ENCODE measurements at regions not wholly inside any gene's neighbourhood (a gene's known extent, or its start where the extent isn't known, plus 50 kb on each side); places are given as distances from the start of the nearest gene placed in this dataset.
A peak's percentile ranks its signal among the peaks of the same experiment; 100 is the strongest.

DNA sequence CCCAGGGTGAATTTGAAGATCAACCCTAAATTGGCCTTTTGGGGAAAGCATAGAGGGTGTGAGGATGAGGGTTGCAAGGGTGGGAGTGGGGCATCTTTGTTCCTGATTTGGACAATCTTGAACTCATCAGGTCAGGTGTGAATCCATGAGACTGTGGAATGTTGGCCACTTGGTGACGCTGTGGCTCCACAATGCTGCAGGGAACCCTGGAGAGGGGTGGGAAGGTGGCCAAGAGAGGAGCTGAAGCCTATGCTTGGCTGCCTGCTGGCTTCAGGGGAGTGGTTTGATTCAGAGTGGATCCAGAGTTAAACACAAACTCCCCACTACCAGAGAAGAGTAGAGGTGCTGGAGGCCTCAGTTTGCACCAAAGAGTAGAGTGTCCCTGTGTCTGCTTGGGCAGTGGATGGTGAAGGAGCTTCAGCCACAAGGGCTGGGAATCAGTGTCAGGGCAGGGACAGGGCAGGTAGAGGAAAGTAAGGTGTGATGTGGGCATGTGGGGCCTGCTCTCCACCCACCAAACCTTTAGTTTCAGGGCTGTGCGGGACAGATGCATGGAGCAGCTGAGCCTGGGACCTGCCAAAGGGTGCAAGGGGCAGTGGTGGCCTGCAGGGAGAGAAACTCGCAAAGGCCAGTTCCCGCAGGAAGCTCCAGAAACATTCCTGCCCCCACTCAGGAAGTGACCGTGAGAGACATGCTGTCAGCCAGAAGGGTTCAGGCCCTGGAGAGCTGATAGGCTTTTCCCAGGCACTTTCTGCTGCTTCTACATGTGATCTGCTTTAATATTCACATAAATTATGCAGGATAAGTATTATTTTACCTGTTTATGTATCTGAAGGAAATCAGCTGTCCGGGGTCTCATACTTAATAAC is 81.0 kb upstream of the PRSS58 start:
- DNase-seq (ENCODE audit: low read depth, low spot score), result peak; percentile 66
- no peak overlapping the region for H3K4me3 ChIP-seq (ENCODE audit: low read length)

DNA sequence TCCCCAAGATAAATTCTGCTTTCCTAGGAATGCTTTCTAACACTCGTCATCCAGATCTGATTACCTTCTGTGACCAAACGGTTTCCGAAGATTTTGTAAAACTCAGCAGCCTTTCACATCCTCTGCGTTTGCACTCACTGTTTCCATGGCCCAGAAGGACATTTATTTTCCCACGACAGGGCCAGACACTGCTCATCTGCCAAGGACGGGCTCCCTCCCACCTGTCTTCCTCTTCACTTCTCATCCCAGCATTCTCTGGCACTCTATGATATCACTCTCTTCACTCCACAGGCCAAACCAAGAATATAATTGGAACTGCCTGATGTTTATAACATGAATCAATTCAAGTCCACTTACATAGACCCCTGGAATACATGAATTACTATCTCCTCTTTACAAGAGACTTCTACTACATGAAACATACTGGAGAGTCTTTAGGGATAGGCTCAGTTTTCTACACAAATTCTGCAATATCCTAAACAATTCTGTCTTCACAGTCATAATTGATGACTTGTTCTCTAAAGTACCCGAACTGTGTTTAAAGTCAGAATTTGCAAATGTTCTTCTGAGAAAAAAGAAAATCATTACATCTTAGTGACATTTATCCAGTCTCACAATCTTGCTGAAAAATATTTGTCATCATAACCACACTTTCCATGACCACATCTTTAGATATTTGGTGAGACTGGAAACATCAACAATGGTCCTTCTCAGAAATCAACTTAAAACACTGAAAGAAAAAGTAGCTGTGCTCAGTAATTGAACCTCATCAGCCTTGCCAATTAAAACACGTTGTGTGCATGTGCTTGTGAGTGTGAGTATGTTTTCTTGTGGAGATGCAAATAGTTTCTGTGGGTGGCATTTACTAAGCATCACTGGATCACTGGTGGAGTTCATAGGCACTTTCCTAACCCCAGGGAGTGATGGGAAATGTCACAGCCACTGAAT is 79.5 kb upstream of the PRSS58 start:
- DNase-seq (ENCODE audit: low read depth, low spot score), result no peak
- no peak overlapping the region for H3K4me3 ChIP-seq (ENCODE audit: low read length)

DNA sequence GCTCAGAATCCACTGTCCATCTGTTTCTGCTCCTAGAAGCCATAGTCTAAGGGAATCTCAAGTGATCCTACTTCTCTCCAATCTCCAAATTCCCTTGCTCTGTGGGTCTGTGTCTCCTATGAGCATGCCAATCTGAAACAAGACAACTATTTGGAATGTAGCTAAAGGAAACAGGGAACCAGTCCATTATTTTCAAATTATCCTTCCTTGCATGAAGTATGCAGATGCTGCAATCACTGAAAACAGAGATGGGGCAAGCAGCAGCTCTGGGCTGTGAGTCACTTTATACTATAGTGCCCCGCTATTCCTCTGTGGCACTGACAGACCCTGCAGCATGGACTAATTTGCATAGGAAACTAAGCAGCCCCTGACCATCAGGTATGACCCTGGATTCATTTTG is 76.9 kb upstream of the PRSS58 start:
- H3K4me3 ChIP-seq (ENCODE audit: low read length), result no peak overlapping the region
- no peak for DNase-seq (ENCODE audit: low read depth, low spot score)

DNA sequence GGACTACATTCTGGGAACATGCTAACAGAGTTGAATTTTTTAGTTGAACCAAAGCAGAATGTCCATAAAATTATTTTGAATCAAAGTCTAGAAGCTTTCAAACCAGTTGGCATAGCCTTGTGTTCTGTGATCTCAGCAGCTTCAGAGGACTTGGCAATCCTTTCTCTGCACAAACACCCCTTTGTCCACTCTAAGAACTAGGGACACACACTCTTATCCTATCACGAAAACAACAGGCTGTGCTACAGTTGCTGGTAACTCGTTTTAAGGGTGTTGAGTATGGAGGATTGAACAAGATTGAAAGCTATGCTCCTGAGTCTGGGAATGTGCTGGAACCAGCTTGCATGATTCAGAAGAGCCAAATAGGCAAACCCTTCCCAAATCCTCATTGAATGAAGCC is 76.4 kb upstream of the PRSS58 start:
- H3K4me3 ChIP-seq (ENCODE audit: low read length), result no peak overlapping the region
- no peak for DNase-seq (ENCODE audit: low read depth, low spot score)

DNA sequence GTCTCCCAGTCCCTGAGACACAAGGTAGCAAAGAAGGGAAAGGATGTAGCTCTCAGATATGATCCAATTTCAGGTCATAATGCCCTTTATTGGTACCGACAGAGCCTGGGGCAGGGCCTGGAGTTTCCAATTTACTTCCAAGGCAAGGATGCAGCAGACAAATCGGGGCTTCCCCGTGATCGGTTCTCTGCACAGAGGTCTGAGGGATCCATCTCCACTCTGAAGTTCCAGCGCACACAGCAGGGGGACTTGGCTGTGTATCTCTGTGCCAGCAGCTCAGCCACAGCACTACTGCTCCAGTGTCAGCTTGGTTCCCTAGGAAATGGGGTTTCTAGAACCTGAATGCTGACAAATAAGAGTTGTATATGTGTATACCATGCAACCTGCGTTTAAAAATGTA is 74.6 kb upstream of the PRSS58 start:
- no peak for DNase-seq (ENCODE audit: low read depth, low spot score)
- H3K4me3 ChIP-seq (ENCODE audit: low read length), result no peak overlapping the region

DNA sequence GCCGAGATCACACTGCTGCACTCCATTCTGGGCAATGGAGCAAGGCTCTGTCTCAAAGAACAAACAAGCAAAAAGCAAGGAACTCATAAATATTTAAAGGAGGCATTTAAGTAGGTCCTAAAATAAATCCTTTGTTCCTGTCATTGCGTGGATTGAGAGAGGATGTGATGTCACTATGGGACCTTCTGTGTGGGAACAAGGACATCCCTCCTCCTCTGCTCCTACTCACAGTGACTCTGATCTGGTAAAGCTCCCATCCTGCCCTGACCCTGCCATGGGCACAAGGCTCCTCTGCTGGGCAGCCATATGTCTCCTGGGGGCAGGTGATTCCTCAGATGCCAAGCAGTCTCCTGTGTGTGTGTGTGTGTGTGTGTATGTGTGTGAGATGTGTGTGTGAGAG is 74.1 kb upstream of the PRSS58 start:
- no peak overlapping the region for H3K4me3 ChIP-seq (ENCODE audit: low read length)
- DNase-seq (ENCODE audit: low read depth, low spot score), result no peak

DNA sequence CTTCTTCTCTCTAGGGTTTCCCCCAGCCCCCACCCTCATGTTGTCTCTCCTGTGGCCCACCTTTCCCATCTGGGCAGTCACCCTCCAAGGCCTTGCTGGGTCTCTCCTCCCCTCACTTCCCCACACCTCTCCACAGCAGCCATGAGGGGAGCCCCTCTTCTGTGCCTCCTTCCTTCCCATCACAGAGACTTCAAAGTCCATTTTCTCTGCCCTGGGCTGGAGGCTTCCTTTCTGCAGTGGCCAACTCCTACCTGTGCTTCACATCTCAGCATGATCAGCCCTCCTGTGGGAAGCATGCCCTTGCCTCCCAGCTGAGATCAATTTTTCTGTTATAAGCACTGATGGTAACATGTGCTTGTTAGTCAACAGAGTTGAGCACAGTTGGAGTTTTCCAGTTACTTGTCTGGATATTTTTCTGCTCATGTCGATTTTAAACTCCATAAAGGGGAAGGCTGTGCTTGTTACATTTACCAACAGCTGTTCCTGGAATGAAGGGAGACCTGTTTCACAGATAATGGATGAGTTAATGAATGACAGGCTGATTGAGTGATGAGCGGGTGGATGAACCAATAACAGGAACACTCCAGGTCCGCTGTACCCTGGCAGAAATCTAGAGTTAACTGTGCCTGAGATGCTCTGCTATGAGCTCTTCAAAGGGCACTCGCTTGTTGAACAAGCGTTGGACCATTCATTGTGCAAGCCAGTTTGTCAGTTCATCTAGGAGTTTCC is 71.4 kb upstream of the PRSS58 start:
- DNase-seq (ENCODE audit: low read depth, low spot score), result no peak
- no peak overlapping the region for H3K4me3 ChIP-seq (ENCODE audit: low read length)

DNA sequence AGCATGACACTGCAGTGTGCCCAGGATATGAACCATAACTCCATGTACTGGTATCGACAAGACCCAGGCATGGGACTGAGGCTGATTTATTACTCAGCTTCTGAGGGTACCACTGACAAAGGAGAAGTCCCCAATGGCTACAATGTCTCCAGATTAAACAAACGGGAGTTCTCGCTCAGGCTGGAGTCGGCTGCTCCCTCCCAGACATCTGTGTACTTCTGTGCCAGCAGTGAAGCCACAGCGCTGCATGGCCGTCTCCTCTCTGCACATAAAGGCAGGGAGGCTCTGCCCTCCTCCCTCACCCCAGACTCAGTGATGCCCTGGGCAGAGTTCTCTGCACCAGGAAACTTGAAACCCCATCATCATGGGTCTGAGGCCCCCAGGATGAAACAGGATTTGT is 70.7 kb upstream of the PRSS58 start:
- no peak overlapping the region for H3K4me3 ChIP-seq (ENCODE audit: low read length)
- DNase-seq (ENCODE audit: low read depth, low spot score), result no peak

DNA sequence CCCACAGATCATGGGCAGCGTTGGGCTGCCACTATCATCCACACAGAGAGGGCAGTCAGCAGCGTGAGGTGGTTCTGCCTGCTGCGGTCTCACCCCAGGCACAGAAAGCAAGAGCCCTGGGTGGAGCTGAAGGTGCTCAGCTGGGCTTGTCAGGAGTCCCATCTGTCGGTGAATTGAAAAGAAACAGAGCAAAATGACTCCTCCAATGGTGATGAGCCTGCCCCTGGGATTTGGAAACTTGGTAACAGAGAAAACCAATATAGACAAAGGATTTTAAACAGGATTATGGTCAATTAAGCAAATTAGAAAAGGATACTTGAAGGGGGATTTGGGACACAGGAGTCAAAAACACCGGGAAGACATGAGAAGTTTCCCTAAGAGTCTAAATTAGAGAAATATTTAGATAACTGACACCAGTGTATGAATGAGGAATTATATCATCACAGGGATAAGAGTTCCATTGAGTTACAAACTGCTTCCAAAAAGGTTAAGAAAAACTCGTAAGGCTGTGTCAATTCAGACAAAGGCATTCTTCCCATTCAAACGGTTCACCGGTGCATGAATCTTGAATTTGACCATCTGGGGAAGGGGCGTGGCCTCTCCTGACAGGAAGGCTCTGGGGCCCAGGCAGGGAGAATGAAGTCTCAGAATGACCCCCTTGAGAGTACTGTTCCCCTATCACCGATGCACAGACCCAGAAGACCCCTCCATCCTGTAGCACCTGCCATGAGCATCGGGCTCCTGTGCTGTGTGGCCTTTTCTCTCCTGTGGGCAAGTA is 70.0 kb upstream of the PRSS58 start:
- no peak for DNase-seq (ENCODE audit: low read depth, low spot score)
- H3K4me3 ChIP-seq (ENCODE audit: low read length), result no peak overlapping the region

DNA sequence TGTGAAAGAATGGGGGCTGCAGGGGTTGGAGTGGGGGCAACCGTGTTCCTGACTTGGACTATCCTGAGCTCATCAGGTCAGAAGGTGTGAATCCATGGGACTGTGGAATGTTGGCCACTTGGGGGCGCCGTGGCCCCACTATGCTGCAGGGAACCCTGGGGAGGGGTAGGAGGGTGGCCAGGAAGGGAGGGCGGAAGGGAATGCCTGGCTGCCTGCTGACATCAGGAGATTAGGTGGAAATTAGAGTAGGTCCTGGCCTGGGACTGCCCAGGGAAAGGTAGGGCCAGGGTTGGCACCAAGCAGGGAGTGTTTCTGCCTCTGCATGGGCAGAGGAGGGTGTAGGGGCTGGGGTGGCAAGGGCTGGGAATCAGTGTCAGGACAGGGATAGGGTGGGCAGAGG is 65.8 kb upstream of the PRSS58 start:
- no peak for DNase-seq (ENCODE audit: low read depth, low spot score)
- H3K4me3 ChIP-seq (ENCODE audit: low read length), result no peak overlapping the region

DNA sequence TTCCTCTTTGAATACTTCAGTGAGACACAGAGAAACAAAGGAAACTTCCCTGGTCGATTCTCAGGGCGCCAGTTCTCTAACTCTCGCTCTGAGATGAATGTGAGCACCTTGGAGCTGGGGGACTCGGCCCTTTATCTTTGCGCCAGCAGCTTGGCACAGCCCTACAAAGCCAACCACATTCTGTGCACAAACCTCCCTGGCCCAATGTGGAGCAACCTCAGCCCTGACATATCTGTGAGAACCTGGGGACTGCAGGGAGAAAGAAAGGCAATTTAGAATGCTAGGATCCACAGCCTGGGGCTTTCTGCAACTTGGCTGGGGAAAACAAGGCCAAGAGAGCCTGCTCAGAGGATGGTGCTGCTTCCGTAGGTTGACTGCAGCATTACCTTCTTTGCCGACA is 63.5 kb upstream of the PRSS58 start:
- H3K4me3 ChIP-seq (ENCODE audit: low read length), result no peak overlapping the region
- DNase-seq (ENCODE audit: low read depth, low spot score), result peak; percentile 52

DNA sequence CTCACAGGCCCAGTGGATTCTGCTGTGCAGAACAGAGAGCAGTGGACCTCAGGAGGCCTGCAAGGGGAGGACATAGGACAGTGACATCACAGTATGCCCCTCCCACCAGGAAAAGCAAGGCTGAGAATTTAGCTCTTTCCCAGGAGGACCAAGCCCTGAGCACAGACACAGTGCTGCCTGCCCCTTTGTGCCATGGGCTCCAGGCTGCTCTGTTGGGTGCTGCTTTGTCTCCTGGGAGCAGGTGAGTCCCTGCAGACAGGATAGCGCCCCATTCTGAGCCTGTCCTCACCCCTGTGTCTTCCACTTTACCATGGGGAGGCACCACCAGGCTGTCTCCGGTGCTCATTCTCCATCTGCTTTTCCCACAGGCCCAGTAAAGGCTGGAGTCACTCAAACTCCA is 63.0 kb upstream of the PRSS58 start:
- H3K4me3 ChIP-seq (ENCODE audit: low read length), result no peak overlapping the region
- no peak for DNase-seq (ENCODE audit: low read depth, low spot score)

DNA sequence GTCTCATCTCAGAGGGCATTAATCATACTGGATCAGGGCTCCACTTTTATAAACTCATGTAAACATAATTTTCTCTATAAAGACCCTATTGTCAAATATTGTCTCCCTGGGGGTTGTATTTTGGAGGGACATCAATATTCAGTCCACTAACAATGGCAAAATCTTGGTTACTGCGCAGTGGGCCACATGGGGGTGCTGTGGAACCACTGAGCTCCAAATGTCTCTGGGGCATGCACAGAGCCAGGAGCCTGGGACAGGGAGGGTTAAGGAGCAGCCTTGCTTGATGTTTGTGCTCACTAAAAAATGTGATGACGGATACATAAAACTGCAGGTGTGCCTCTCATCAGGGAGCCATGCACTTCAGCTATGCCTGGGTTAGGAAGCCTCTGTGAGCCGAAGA is 62.1 kb upstream of the PRSS58 start:
- DNase-seq (ENCODE audit: low read depth, low spot score), result no peak
- no peak overlapping the region for H3K4me3 ChIP-seq (ENCODE audit: low read length)

DNA sequence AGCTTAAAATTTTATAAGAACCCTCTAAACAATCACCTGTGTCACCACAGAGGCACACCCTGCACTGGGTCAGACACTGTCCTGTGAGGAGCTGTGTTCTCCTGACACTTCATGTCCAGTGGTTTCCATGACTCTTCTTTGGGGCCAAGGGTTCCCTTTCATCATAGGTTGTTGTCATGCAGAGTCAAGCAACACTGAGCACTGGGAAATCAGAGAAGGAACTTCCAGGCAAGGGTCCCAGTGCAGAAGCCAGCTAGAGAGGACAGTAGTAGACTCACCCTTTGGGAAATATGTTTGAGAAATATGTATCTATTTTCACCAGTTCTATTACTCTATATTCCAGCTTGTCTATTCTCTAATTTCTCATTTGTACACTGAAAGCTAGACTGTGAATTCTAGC is 56.4 kb upstream of the PRSS58 start:
- no peak overlapping the region for H3K4me3 ChIP-seq (ENCODE audit: low read length)

DNA sequence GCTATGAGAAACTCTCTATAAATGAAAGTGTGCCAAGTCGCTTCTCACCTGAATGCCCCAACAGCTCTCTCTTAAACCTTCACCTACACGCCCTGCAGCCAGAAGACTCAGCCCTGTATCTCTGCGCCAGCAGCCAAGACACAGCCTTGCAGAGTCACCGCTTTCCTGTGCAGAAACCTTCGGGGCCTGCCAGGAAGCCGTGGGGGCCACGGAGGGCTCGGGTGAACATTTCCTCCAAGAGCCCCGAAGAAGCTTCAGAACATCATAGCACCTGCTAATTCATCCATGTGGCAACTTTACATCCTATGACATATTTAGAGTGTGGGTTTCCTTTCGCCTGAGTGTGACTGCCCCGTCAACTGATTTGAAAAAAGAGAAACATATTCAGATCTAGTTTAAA is 55.7 kb upstream of the PRSS58 start:
- H3K4me3 ChIP-seq (ENCODE audit: low read length), result peak overlapping the region; percentile 9
- peak; percentile 84 for DNase-seq (ENCODE audit: low read depth, low spot score)

More for the DNA sequence above, 56.4 kb upstream of the PRSS58 start:
- DNase-seq (ENCODE audit: low read depth, low spot score), result no peak

DNA sequence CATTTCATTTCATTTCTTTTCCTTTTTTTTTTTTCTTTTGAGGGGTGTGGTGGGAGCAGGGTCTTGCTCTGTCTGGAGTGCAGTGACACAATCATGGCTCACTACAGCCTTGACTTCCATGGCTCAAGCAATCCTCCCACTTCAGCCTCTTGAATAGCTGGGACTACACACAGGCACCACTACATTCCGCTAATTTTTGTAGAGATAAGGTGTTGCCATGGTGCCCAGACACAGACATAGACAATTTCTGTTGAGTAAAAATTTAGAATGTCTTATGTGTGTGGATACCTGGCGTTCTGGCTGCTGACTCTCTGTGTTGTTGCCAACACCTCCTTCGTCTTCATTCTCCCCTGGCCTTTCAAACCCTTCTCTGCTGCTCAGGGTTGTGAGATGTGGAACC is 54.0 kb upstream of the PRSS58 start:
- DNase-seq (ENCODE audit: low read depth, low spot score), result no peak
- H3K4me3 ChIP-seq (ENCODE audit: low read length), result no peak overlapping the region

DNA sequence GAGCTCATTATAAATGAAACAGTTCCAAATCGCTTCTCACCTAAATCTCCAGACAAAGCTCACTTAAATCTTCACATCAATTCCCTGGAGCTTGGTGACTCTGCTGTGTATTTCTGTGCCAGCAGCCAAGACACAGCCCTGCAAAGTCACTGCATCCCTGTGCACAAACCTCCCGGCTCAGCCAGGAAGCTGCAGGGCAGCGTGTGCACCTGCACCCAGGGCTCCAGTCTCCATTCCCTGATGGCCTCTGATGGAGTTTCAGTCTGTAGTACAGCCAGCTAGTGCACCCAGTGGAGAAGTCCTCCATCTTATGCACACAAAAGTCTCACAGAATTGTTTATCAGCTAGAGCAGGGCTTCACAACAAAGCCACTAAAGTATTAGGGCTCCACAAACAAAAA is 51.1 kb upstream of the PRSS58 start:
- H3K4me3 ChIP-seq (ENCODE audit: low read length), result no peak overlapping the region
- DNase-seq (ENCODE audit: low read depth, low spot score), result peak; percentile 51

DNA sequence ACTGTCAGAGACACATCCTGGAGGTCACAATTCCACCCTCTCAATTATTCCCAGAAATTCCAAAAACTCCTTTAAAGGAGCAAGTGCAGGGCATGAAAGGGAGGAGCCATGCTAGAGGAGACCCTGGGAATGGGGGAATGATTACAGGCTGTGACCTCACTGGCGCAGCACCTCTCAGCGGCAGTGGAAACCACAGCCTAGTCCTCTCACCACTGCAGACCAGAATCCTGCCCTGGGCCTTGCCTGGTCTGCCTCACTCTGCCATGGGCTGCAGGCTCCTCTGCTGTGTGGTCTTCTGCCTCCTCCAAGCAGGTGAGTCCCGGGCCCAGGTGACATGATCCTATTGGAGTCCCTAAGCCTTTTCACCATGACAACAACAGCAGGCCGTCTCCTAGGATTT is 50.5 kb upstream of the PRSS58 start:
- H3K4me3 ChIP-seq (ENCODE audit: low read length), result no peak overlapping the region
- no peak for DNase-seq (ENCODE audit: low read depth, low spot score)
